ENCODE measurements at regions not wholly inside any gene's neighbourhood (a gene's known extent, or its start where the extent isn't known, plus 50 kb on each side); places are given as distances from the start of the nearest gene placed in this dataset.

DNA sequence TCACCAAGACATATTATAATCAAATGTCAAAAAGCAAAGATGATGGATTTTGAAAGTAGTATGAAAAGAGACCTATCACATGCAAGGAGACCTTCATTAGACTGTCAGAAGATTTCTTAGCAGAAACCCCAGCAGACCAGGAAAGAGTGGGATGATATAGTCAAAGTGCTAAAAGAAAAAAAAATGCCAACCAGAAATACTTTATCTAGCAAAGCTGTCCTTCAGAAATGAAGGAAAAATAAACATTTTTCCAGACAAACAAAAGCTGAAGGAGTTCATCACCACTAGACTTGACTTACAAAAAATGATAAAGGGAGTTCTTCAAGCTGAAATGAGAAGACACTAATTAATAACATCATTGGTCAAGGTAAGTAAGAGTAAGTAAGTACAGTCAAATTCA lies 251.2 kb upstream of the SASH1 start:
- DNase-seq (no peak), ATAC-seq (ENCODE audit: low read depth) (no peak)
- TF ChIP-seq CEBPB (IDR thresholded peaks at IDR 0.05; ENCODE audit: low read depth, low read length) (no peak), NFE2L2 (IDR thresholded peaks at IDR 0.05; ENCODE audit: low read depth, low read length) (no peak), RFX5 (IDR thresholded peaks at IDR 0.05; ENCODE audit: low read depth, low read length) (no peak), MAZ (IDR thresholded peaks at IDR 0.05; ENCODE audit: borderline replicate concordance, low read depth, low read length) (no peak)
- no peak overlapping the region for H3K56ac ChIP-seq (ENCODE audit: extremely low read depth, insufficient read depth, low read length)
- H3K18ac ChIP-seq (ENCODE audit: low read depth, low read length) = no peak overlapping the region
- no peak overlapping the region for H2AK5ac ChIP-seq (ENCODE audit: low read depth, low read length)
- no peak overlapping the region for H3K4me2 ChIP-seq (ENCODE audit: low read depth, low read length)
- H2BK15ac ChIP-seq (ENCODE audit: low read depth, low read length) = no peak overlapping the region
- ChIA-PET CTCF (interaction anchor here (1.3 kb wide), 1 partner anchor 15 kb away, joined by 3 read pairs; no protein-coding TSS in a partner anchor), POLR2A (ENCODE audit: unreplicated experiment) (no interaction called here)
- H3K36me3 ChIP-seq (ENCODE audit: control insufficient read depth, insufficient read depth, low read length) = no peaks in the 10 kb centered on the region
- no peak overlapping the region for H3K4me3 ChIP-seq (ENCODE audit: insufficient read depth, low read depth, low read length)
- no TSS peak for BruUV-seq (replicated peaks)
- no peak overlapping the region for H2BK5ac ChIP-seq (ENCODE audit: low read depth, low read length, poor library complexity, severe bottlenecking)
- H2AFZ ChIP-seq (replicated peaks; ENCODE audit: low read length, poor library complexity) = no peak overlapping the region
- no peak overlapping the region for H3K23ac ChIP-seq (ENCODE audit: low read depth, low read length)
- no peaks in the 10 kb centered on the region for H3K9me3 ChIP-seq (ENCODE audit: control insufficient read depth, insufficient read depth, low read length)
- intact Hi-C loops (cut with micrococcal nuclease) (no loop called here), in situ Hi-C loops (cut with MboI; ENCODE audit: low sequenced_read_pairs) (no loop called here), dilution Hi-C loops (cut with HindIII; ENCODE audit: low sequenced_read_pairs, unreplicated experiment) (no loop called here)
- no peak overlapping the region for H3K4ac ChIP-seq (ENCODE audit: low read depth, low read length)
- H3K4me1 ChIP-seq (ENCODE audit: control insufficient read depth, insufficient read depth, low read length) = no peaks in the 10 kb centered on the region
- H3K9ac ChIP-seq (ENCODE audit: low read depth, low read length) = no peak overlapping the region
- H3K27me3 ChIP-seq (ENCODE audit: control insufficient read depth, insufficient read depth, low read length) = no peaks in the 10 kb centered on the region
- no peak overlapping the region for H3K27ac ChIP-seq (ENCODE audit: insufficient read depth, low read length)
- H4K91ac ChIP-seq (ENCODE audit: insufficient read depth, low read depth, low read length) = no peak overlapping the region
- no peaks in the 10 kb centered on the region for H4K20me1 ChIP-seq (ENCODE audit: insufficient read depth, low read length)
- H2BK120ac ChIP-seq (ENCODE audit: low read depth, low read length) = no peak overlapping the region
- H2BK20ac ChIP-seq (ENCODE audit: low read depth, low read length) = no peak overlapping the region
- no peak overlapping the region for H3K14ac ChIP-seq (replicated peaks; ENCODE audit: low read depth, low read length)
- H3K79me1 ChIP-seq (ENCODE audit: low read depth in 1 of 2, low read length in 2 of 2) = no peaks in the 10 kb centered on the region
- no peak overlapping the region for H4K8ac ChIP-seq (ENCODE audit: low read depth in 2 of 2, low read length in 2 of 2)
- no peak overlapping the region for H2AK9ac ChIP-seq (replicated peaks; ENCODE audit: low read depth, low read length, poor library complexity)
- H4K5ac ChIP-seq (ENCODE audit: low read depth, low read length) = no peak overlapping the region
- H3K9me1 ChIP-seq (ENCODE audit: insufficient read depth, low read length) = no peaks in the 10 kb centered on the region

Data from IMR-90 (cell line).